AG04450 (cell line): ENCODE measurements at regions not wholly inside any gene's neighbourhood (a gene's known extent, or its start where the extent isn't known, plus 50 kb on each side); places are given as distances from the start of the nearest gene placed in this dataset.

Experiments used
- CTCF ChIA-PET: fragments of 300-600, 350-600 bp; formaldehyde crosslinking; extraction: SDS; loops from one replicate; lab custom pipeline; 2022; ENCODE audit warnings: antibody characterized with exemption, inconsistent platforms; lab: Charles Lee
- POLR2A ChIA-PET: fragments of 350-600 bp; formaldehyde crosslinking; extraction: SDS; loops from one replicate; lab custom pipeline; 2021; ENCODE audit warnings: antibody characterized with exemption, inconsistent platforms; lab: Yijun Ruan, JAX
- DNase-seq: peaks from one replicate; pipeline ENCODE4 v3.0.0-alpha.2; 2011; ENCODE audit warnings: low read depth, low spot score
- H3K27ac ChIP-seq: one replicate; pipeline ENCODE4 v1.5.1; 2012; ENCODE audit warnings: low read depth, low read length, control low read depth
- H3K27me3 ChIP-seq: one replicate; pipeline ENCODE4 v1.6.0; 2012; ENCODE audit warnings: low read length; ENCODE audit not compliant: control insufficient read depth, insufficient read depth
- H3K4me3 ChIP-seq: 2 replicates; pipeline ENCODE4 v1.5.1; 2011; ENCODE audit warnings: mild to moderate bottlenecking, low read depth, low read length, control low read depth
- H3K9me3 ChIP-seq: 2 replicates; pipeline ENCODE4 v1.5.1; 2012; ENCODE audit warnings: low read length; ENCODE audit not compliant: control insufficient read depth, insufficient read depth
- TF ChIP-seq, protein P1 (sequence below): IDR thresholded peaks from 2 replicates; pipeline ENCODE4 v1.5.1; 2011; ENCODE audit warnings: low read depth, low read length, control low read depth, inconsistent platforms

DNA sequence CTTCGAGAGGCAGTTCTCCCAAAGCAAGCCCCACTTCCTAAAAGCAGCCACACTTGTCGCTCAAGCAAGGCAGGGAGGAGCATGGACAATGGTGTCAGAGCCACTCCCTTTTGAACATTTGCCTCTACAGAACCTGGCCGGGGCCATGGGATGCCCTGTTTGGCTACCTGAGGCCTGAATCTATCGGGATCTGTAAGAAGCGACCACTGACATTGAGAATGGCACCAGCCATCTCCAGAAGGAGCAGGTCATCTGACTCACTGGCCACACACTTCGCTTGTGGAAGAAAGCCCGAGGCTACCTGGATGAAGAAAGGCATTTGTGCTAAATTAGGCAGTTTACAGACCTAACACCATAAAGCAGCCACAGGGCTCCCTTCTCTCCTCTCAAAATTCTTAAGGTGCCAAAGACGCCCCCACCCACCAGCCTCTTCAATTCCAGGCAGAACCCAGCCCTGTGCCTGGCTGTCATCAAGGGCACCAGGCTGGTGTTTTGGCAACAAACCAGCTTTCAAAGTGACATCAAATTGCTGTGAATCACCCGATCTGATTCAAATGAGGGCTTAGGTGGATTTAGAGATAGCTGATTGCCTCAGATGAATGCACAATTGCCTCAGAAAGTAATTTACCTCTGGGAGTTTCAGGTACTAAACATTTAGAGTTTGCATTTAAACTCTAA is 104.8 kb downstream of the ETS2 start:
- no peak overlapping the region for H3K4me3 ChIP-seq
- CTCF ChIA-PET = no interaction called here
- TF ChIP-seq, protein P1, sequence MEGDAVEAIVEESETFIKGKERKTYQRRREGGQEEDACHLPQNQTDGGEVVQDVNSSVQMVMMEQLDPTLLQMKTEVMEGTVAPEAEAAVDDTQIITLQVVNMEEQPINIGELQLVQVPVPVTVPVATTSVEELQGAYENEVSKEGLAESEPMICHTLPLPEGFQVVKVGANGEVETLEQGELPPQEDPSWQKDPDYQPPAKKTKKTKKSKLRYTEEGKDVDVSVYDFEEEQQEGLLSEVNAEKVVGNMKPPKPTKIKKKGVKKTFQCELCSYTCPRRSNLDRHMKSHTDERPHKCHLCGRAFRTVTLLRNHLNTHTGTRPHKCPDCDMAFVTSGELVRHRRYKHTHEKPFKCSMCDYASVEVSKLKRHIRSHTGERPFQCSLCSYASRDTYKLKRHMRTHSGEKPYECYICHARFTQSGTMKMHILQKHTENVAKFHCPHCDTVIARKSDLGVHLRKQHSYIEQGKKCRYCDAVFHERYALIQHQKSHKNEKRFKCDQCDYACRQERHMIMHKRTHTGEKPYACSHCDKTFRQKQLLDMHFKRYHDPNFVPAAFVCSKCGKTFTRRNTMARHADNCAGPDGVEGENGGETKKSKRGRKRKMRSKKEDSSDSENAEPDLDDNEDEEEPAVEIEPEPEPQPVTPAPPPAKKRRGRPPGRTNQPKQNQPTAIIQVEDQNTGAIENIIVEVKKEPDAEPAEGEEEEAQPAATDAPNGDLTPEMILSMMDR = no peak

GRCh38 chr21:38909929-38910328 is 104.2 kb downstream of the ETS2 start:
- H3K4me3 ChIP-seq = no peak overlapping the region
- TF ChIP-seq, protein P1 = no peak
- ChIA-PET POLR2A (no interaction called here), CTCF (no interaction called here)
- H3K27me3 ChIP-seq = no peaks in the 10 kb centered on the region
- no peak overlapping the region for H3K27ac ChIP-seq
- DNase-seq = no peak
- no peaks in the 10 kb centered on the region for H3K9me3 ChIP-seq

More for the DNA sequence above, 104.8 kb downstream of the ETS2 start:
- Histone ChIP-seq H3K27me3 (no peaks in the 10 kb centered on the region), H3K27ac (no peak overlapping the region), H3K9me3 (no peaks in the 10 kb centered on the region)
- DNase-seq = no peak
- POLR2A ChIA-PET = no interaction called here

- no peak for DNase-seq
- no peak overlapping the region for H3K27ac ChIP-seq
- ChIA-PET CTCF (no interaction called here), POLR2A (no interaction called here)
- H3K9me3 ChIP-seq = no peaks in the 10 kb centered on the region
- TF ChIP-seq, protein P1 = no peak
- no peak overlapping the region for H3K4me3 ChIP-seq
- no peaks in the 10 kb centered on the region for H3K27me3 ChIP-seq
These were observed 103.4 kb downstream of the ETS2 start for GRCh38 chr21:38909109-38909508.

DNA sequence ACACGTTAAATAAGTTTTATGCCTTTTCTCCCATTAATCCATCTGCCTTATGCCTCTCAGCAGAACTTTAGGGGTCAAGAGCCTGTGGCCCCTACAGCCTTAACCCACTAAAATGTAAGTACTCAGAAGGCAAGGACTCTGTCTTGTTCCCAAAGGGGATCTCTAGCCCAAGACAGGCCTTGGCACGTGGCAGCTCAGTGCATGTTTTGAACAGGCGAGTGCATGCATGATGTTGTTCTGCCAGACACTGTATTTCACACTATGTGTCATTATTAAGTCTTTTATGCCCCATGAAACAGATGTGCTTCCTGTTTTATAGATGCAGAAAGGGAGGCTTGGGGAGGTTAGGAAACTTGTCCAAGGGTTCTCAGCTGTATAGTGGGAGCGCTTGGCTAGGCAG is 102.8 kb downstream of the ETS2 start:
- no peak overlapping the region for H3K4me3 ChIP-seq
- H3K27ac ChIP-seq = no peak overlapping the region
- TF ChIP-seq, protein P1 = no peak
- DNase-seq = no peak
- ChIA-PET CTCF (interaction anchor here (1.7 kb wide), 1 partner anchor 229 kb away, joined by 6 read pairs; no protein-coding TSS in a partner anchor), POLR2A (no interaction called here)
- no peaks in the 10 kb centered on the region for H3K27me3 ChIP-seq
- H3K9me3 ChIP-seq = no peaks in the 10 kb centered on the region

DNA sequence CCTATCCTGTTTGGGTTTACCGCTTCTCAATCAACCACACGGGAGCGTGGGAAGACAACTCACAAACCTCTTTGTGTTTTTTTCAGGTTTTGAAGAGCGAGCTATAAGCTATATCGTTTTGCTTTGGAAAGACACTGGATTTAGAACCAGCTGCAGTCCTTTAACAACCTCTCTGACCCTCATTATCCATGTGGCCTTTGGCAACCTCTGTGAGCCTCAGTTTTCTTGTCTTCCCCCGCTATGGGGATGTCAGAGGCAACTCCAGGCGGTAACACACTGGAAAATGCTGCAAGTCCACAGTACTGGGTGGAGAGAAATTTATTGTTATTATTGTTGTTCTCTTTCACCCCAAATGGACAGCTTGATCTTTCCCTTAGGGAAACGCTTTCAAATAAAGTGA is 100.0 kb downstream of the ETS2 start:
- H3K27me3 ChIP-seq = no peaks in the 10 kb centered on the region
- TF ChIP-seq, protein P1 = no peak
- CTCF ChIA-PET = no interaction called here
- H3K4me3 ChIP-seq = no peak overlapping the region
- POLR2A ChIA-PET = no interaction called here
- peaks cover 5% of the 10 kb centered on the region; the same call in 1 of the 2 replicates for H3K9me3 ChIP-seq
- no peak for DNase-seq
- H3K27ac ChIP-seq = no peak overlapping the region
